HEK293 (cell line): ENCODE measurements at regions not wholly inside any gene's neighbourhood (a gene's known extent, or its start where the extent isn't known, plus 50 kb on each side); places are given as distances from the start of the nearest gene placed in this dataset.

ENCODE experiments used
- CTCF ChIP-seq: fragments of 450-650 bp; formaldehyde crosslinking; IDR thresholded peaks from 2 replicates; pipeline ENCODE4 v1.5.1; 2016; ENCODE audit warnings: missing biosample characterization, missing genetic modification characterization
- IKZF3 ChIP-seq: fragments of 450-650 bp; IDR thresholded peaks from 2 replicates; pipeline ENCODE4 v1.5.0; 2018; ENCODE audit warnings: missing biosample characterization, mild to moderate bottlenecking, missing genetic modification characterization, moderate library complexity
- KLF1 ChIP-seq: fragments of 450-650 bp; formaldehyde crosslinking; IDR thresholded peaks from 2 replicates; pipeline ENCODE4 v1.5.1; 2016; ENCODE audit warnings: missing biosample characterization, missing genetic modification characterization
- KLF10 ChIP-seq: fragments of 450-650 bp; IDR thresholded peaks from 2 replicates; pipeline ENCODE4 v1.5.1; 2018; ENCODE audit warnings: missing biosample characterization, mild to moderate bottlenecking, missing genetic modification characterization
- OVOL3 ChIP-seq: fragments of 450-650 bp; formaldehyde crosslinking; IDR thresholded peaks from 2 replicates; pipeline ENCODE4 v1.5.1; 2016; ENCODE audit warnings: missing biosample characterization, missing genetic modification characterization
- SP2 ChIP-seq: fragments of 450-650 bp; formaldehyde crosslinking; IDR thresholded peaks from 2 replicates; pipeline ENCODE4 v1.5.1; 2016; ENCODE audit warnings: missing biosample characterization, missing genetic modification characterization
- ZNF214 ChIP-seq: fragments of 450-650 bp; formaldehyde crosslinking; IDR thresholded peaks from 2 replicates; pipeline ENCODE4 v1.5.1; 2017; ENCODE audit warnings: missing biosample characterization, mild to moderate bottlenecking, missing genetic modification characterization, borderline replicate concordance
- ZNF350 ChIP-seq: fragments of 450-650 bp; formaldehyde crosslinking; IDR thresholded peaks from 2 replicates; pipeline ENCODE4 v1.5.0; 2017; ENCODE audit warnings: missing biosample characterization, mild to moderate bottlenecking, missing genetic modification characterization
- ZNF404 ChIP-seq: fragments of 450-650 bp; formaldehyde crosslinking; IDR thresholded peaks from 2 replicates; pipeline ENCODE4 v1.5.1; 2017; ENCODE audit warnings: missing biosample characterization, missing genetic modification characterization
- ZNF629 ChIP-seq: fragments of 450-650 bp; formaldehyde crosslinking; IDR thresholded peaks from 2 replicates; pipeline ENCODE4 v1.5.1; 2017; ENCODE audit warnings: missing biosample characterization, missing genetic modification characterization
- TF ChIP-seq, protein P1 (sequence below): fragments of 450-650 bp; formaldehyde crosslinking; IDR thresholded peaks from 2 replicates; pipeline ENCODE4 v1.5.1; 2016; ENCODE audit warnings: missing biosample characterization, missing genetic modification characterization
- TF ChIP-seq, protein P2 (sequence below): fragments of 450-650 bp; formaldehyde crosslinking; IDR thresholded peaks from 2 replicates; pipeline ENCODE4 v1.5.1; 2016; ENCODE audit warnings: missing biosample characterization, missing genetic modification characterization, low read depth

DNA sequence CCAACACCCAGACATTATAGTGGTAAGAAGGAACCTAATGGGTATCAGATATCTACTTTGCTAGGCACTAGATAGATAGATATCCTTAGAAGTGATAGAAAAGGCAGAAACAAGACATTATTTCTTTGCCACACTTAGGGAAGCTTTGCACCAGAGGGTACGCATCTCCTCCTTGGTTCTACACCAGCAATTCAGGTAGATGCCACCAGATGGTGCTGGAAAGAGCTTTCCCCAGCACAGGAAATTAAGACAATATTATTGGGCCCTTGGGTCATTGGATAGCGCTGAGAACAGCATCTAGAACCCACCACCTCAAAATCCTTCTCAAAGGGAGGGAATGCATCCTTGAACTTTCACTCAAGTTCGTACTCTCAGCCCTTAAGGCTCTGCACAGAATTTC lies 173.8 kb upstream of the CCL2 start:
- no peak for TF ChIP-seq CTCF (tag by site-specific recombination)
- TF ChIP-seq KLF10 = no peak
- no peak for TF ChIP-seq ZNF350 (tag by site-specific recombination)
- TF ChIP-seq ZNF629 = no peak
- TF ChIP-seq, protein P1, sequence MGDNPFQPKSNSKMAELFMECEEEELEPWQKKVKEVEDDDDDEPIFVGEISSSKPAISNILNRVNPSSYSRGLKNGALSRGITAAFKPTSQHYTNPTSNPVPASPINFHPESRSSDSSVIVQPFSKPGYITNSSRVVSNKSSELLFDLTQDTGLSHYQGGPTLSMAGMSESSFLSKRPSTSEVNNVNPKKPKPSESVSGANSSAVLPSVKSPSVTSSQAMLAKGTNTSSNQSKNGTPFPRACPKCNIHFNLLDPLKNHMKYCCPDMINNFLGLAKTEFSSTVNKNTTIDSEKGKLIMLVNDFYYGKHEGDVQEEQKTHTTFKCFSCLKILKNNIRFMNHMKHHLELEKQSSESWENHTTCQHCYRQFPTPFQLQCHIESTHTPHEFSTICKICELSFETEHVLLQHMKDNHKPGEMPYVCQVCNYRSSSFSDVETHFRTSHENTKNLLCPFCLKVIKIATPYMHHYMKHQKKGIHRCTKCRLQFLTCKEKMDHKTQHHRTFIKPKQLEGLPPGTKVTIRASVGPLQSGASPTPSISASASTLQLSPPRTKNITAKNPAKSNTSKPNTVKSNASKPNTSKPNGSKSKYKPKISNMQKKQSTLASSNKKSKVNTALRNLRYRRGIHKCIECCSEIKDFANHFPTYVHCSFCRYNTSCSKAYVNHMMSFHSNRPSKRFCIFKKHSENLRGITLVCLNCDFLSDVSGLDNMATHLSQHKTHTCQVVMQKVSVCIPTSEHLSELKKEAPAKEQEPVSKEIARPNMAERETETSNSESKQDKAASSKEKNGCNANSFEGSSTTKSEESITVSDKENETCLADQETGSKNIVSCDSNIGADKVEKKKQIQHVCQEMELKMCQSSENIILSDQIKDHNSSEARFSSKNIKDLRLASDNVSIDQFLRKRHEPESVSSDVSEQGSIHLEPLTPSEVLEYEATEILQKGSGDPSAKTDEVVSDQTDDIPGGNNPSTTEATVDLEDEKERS (tag by site-specific recombination) = no peak
- TF ChIP-seq, protein P2, sequence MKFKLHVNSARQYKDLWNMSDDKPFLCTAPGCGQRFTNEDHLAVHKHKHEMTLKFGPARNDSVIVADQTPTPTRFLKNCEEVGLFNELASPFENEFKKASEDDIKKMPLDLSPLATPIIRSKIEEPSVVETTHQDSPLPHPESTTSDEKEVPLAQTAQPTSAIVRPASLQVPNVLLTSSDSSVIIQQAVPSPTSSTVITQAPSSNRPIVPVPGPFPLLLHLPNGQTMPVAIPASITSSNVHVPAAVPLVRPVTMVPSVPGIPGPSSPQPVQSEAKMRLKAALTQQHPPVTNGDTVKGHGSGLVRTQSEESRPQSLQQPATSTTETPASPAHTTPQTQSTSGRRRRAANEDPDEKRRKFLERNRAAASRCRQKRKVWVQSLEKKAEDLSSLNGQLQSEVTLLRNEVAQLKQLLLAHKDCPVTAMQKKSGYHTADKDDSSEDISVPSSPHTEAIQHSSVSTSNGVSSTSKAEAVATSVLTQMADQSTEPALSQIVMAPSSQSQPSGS (tag by site-specific recombination) = no peak
- no peak for TF ChIP-seq ZNF404 (tag by site-specific recombination)
- TF ChIP-seq OVOL3 (tag by site-specific recombination) = no peak
- TF ChIP-seq ZNF214 (tag by site-specific recombination) = no peak
- TF ChIP-seq IKZF3 (tag by site-specific recombination) = no peak
- TF ChIP-seq KLF1 = no peak
- no peak for TF ChIP-seq SP2 (tag by site-specific recombination)
